B cell (primary cell): ENCODE measurements at regions not wholly inside any gene's neighbourhood (a gene's known extent, or its start where the extent isn't known, plus 50 kb on each side); places are given as distances from the start of the nearest gene placed in this dataset.

Experiments used
- CTCF ChIP-seq: fragments of 200-600 bp; IDR thresholded peaks from one replicate; pipeline ENCODE4 v1.8.0; 2022; ENCODE audit warnings: antibody characterized with exemption, mild to moderate bottlenecking
- EZH2 ChIP-seq: IDR thresholded peaks from 2 replicates; pipeline ENCODE4 v1.6.1; 2012; ENCODE audit warnings: borderline replicate concordance, low read depth, mild to moderate bottlenecking, moderate library complexity, low read length; ENCODE audit not compliant: insufficient read depth, poor library complexity, severe bottlenecking

- no peak for TF ChIP-seq CTCF
- no peak for TF ChIP-seq EZH2
Measured at GRCh38 chr13:61162106-61162505, 253.5 kb downstream of the PCDH20 start.
